A549 (cell line): ENCODE measurements at regions not wholly inside any gene's neighbourhood (a gene's known extent, or its start where the extent isn't known, plus 50 kb on each side); places are given as distances from the start of the nearest gene placed in this dataset.

Source experiments
- CEBPB ChIP-seq, 2 experiments: fragments of >200 bp in 1 of 2; sonication (Bioruptor Twin) in 1 of 2; formaldehyde crosslinking in 1 of 2; IDR thresholded peaks; 2 replicates each; pipeline ENCODE4 v1.6.1; 2012 to 2016
- CTCF ChIP-seq: fragments of >200 bp; sonication (Bioruptor Twin); formaldehyde crosslinking; IDR thresholded peaks from 3 replicates; pipeline ENCODE4 v1.5.1; 2016
- ZNF302 ChIP-seq: fragments of 250-450 bp; sonication (Bioruptor Pico); IDR thresholded peaks from 2 replicates; pipeline ENCODE4 v1.9.0; 2021; ENCODE audit warnings: inconsistent platforms, mild to moderate bottlenecking, moderate library complexity

DNA sequence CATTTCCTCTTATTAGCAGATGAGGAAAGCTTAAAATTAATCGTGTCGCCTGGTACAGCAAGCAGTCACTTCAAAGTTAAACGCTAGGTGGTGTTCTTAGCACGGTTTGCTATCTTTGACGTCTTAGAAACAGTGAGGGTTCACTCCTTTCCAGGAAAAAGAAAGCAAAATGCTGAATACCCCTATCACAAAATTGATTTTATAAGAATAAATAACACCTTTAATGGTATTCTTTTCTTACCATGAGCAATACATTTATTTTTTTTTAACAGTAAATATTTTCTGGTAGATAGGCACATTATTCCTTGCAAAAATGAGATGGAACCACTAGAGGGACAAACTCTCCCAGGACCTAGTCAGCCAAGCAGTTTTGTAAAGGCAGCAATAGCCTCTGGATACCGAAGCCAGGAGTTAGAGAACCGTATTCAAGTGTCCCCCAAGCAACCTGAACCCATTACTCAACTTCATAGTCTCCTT, 153.9 kb downstream of the KDR start:
- TF ChIP-seq CTCF (peak; percentile 83), CEBPB (IDR thresholded peaks at IDR 0.05) (no peak), ZNF302 (CRISPR knock-in tag) (no peak)
